ENCODE measurements at regions not wholly inside any gene's neighbourhood (a gene's known extent, or its start where the extent isn't known, plus 50 kb on each side); places are given as distances from the start of the nearest gene placed in this dataset.

DNA sequence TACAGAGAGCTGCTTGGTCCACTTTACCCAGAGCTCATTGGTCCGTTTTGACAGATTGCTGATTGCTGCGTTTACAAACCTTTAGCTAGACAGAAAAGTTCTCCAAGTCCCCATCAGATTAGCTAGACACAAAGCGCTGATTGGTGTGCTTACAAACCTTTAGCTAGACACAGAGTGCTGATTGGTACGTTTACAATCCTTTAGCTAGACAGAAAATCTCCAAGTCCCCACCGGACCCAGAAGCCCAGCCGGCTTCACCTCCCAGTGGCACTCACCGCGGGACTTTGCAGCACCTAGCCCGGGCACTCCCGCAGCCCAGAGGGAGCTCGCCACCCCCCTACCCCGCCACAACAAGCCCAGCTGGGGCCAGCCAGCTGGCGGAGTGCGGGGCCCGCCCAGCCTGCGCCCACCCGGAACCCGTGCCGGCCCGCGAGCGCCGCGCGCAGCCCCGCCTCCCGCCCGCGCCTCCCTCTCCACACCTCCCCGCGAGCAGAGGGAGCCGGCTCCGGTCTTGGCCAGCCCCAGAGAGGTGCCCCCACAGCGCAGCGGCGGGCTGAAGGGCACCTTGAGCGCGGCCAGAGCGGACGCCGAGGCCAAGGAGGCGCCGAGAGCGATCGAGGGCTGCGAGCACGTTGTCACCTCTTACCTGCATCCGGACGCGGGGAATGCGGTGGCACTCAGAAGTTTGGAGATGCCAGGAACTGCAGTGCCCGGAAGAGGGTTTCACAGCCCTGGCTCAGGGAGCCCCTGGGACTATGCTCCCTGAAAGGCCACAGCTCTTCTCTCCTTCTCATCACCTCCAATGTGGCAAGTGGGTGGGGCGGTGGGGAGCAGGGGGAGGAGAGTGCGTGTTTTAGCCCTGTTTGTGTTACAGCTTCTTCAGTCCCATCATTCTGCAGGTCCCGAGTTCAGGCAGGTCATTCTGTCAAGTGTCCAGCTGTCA, 1504.5 kb downstream of the CDH11 start:
- DNase-seq (ENCODE audit: low read depth): no peak

GRCh38 chr16:63614429-63614828, 1507.4 kb downstream of the CDH11 start:
- DNase-seq (ENCODE audit: low read depth): no peak

GRCh38 chr16:63613701-63614100, 1508.2 kb downstream of the CDH11 start:
- DNase-seq (ENCODE audit: low read depth): no peak

DNA sequence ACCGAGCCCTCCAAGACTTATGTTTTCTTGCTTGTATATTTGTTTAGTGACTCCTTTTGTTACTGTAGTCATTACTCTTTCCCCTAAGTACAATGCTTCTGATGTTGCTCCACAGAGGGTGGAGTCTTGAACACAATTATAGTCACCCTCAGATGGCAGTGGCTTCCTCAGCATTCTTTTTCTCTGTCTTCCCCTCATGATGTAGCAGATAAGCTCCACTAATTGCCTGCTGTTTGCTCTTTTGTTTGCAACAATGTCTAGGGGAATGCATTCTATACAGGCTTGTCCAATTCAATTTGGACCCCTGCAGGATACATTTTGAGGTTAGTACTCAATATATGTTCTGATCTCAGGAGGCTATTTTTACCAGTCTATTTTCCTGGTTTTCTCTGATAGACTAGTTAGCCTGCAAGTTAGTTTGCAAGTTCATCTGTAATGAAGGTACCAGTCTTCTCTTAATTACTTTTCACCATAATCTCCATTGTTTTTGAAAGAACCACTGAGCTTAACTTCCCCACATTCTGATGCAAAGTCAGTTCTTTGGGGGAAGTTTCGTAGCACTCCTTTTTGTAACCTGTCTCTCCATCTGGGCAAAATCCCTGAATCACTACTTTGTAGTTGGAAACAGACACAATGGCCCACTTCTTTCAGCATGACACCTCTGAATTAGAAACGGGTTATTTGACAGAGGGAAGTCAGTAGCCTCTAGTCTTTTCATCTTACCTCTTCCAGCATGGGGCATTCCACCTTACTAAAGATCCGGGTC, 1509.2 kb downstream of the CDH11 start:
- no peak for DNase-seq (ENCODE audit: low read depth)

DNA sequence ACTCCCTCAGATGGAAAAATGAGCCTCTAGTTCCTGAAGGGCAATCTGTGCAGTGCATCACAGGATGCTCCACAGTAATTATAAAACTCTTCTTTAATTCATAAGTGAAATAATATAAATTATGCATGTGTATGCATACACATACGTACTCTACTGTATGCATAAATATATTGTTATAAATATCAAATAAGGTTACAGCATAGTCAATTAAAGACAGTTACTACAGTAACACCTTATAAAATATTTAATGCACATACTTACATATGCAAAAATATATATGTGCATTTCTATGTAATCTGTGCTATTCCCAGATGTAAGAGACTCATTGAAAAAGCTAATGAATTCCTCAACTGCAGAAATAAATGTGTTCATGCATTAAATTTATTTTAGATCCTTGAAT, 1515.1 kb downstream of the CDH11 start:
- no peak for DNase-seq (ENCODE audit: low read depth)

GRCh38 chr16:63602206-63602927, 1519.5 kb downstream of the CDH11 start:
- DNase-seq (ENCODE audit: low read depth): no peak

DNA sequence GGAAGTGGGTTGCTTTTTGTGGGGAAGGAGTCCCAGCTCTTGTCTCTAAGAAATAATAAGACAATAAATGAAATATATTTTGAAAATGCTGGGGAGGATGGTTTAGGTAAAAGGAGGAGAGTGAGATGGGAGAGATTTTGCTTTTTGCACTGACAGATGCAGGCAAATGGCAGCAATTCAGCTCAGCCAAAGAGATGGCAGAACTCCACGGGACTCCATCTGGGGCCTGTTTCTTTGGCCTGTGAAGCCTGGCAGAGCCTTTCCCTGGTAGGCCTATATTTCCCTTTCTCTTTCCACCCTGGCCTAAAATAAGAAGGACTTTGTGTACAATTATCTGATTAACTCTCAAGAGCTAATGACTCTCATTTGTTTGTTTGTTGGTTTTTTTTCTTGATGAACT, 1525.1 kb downstream of the CDH11 start:
- DNase-seq (ENCODE audit: low read depth): no peak

- no peak for DNase-seq (ENCODE audit: low read depth)
Measured at GRCh38 chr16:63592852-63593251, 1529.0 kb downstream of the CDH11 start.

DNA sequence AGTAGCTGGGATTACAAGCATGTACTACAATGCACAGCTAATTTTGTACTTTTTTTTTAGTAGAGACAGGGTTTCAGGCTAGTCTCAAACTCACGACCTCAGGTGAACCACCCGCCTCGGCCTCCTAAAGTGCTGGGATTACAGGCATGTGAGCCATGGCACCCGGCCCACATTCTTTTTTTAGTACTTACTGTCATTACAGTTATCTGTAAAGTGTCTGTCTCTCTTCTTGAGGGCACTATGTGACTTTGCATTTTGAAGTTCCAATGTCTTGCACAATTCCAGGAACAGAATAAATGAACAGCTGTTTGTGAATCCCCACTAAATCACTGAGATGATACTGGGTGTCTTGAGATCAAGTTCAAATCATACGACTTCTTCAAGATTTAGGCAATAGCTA, 1540.3 kb downstream of the CDH11 start:
- no peak for DNase-seq (ENCODE audit: low read depth)

DNA sequence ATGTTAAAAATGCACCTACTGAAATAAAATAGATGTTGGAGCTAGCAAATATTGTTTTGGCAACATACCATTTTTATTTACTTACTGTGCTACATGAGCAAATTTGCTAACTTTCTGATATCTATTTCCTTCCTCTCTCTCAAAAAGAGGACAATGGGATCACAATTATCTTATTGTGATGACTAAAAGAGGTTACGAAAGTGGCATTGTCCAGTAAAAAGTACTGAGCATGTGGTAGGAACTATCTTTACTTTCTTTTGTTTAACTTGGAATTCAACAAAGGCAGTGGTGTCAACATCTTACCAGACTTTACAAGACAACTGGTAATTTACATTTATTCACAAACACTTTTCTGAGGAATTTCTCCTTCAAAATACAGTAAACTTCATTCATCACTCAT, 1542.6 kb upstream of the CDH8 start:
- no peak for DNase-seq (ENCODE audit: low read depth)

GRCh38 chr16:63577891-63578290, 1541.7 kb upstream of the CDH8 start:
- no peak for DNase-seq (ENCODE audit: low read depth)

DNA sequence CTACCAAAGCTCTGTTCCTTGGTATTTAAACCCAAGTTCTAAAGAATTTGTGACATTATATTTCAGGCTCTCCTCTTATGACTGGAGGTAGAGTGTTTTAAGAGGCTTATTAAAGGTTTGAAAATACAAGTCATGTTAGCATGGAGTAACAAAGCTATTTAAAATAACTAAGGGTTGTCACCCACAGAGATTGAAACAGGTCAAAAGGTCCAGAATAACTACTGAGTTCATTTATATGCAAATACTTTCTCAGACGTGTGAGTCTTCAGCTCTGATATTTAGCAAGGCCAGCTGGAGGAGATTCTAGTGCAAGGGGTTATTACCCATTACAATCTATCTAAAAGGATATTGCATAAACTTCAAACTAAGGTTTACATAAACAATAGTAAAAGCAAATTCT, 1538.8 kb upstream of the CDH8 start:
- no peak for DNase-seq (ENCODE audit: low read depth)

- DNase-seq (ENCODE audit: low read depth): no peak
Measured at GRCh38 chr16:63568164-63568563, 1531.9 kb upstream of the CDH8 start.

DNA sequence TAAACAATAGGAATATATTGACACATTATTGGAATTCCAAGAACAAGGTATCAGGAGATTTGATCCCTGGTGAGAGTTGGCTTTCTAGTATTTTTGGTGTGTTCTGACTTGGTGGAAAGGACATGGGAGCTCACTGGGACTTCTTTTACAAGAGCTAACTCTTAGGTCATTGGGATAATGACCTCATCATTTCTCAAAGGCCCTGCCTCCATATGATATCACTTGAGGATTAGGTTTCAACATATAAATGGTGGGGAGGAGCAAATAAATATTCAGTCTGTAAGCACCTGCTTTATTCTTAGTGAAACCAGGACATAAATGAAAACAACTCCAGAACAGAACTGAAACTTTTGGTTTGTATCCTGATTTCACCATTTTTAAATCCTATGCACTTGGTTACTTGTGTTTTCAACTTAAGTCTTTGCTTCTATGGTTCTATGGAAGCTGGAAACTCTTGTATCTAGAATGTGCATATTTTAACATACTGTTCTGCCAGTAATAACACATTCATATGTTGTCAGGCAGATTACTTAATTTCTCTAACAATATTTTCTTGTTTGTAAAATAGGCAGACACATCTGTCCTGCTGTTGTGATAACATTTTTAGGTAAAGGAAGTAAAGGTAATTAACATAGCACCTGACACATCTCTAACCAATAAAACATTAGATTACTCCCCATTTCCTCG, 1527.7 kb upstream of the CDH8 start:
- DNase-seq (ENCODE audit: low read depth): no peak

GRCh38 chr16:63553980-63554379, 1517.7 kb upstream of the CDH8 start:
- no peak for DNase-seq (ENCODE audit: low read depth)

- DNase-seq (ENCODE audit: low read depth): no peak
Measured at GRCh38 chr16:63539276-63539675, 1503.0 kb upstream of the CDH8 start.

DNA sequence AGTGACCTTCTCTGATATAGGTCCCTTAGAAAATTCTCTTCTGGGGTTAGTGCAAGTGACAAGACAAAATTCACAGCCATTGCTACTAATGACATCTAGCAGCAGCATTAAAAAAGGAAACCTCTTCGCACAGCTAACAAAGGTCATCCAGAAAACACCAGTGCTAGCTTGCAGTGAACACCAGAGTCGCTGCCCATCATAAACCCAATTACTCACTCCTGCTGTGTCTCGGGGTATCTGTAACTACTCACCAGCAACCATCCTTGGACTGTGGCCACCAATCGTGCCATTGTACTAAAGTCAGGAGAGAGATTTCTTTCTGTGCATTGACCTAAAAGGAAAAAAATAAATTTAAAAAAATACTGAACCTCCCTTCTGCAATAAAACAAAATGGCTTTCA, 1494.7 kb upstream of the CDH8 start:
- no peak for DNase-seq (ENCODE audit: low read depth)

DNA sequence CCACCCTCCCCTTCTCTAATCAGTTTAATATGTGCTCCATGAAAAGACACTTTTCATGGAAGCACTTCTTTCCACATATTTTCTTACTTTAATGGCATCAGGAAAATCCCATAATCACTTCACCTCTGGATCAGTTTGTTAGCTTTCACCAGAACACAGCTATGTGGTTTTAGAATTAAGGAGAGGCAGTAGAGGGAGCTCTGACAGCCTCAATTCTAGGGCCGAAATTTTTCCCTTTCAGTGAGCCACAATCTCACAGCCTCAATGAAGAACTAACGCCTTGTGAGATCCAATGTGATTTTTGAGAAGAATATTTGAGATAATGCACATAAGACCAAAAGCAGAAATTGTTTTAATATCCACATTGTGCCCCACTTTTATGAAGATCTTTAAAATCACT, 1494.0 kb upstream of the CDH8 start:
- DNase-seq (ENCODE audit: low read depth): no peak

- DNase-seq (ENCODE audit: low read depth): no peak
Measured at GRCh38 chr16:63527404-63527803, 1491.2 kb upstream of the CDH8 start.

DNA sequence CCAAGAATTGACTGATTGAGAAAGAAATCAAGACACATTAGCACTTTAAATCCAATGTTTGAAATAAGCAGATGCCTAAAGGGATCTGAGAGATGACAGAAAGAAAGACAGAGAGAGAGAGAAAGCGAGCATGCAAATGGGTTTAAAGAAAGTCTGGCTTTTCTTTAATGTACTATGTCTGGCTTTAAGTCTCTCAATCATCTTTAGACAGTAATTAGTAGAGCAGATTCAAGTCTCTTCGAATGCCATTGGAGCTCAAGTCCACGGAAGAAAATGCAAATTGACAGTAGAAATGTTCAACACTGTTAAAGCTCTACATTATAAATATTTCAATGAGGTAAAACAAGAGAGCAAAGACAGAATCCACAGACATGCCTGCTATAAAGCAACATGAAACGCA, 1480.2 kb upstream of the CDH8 start:
- DNase-seq (ENCODE audit: low read depth): no peak

DNA sequence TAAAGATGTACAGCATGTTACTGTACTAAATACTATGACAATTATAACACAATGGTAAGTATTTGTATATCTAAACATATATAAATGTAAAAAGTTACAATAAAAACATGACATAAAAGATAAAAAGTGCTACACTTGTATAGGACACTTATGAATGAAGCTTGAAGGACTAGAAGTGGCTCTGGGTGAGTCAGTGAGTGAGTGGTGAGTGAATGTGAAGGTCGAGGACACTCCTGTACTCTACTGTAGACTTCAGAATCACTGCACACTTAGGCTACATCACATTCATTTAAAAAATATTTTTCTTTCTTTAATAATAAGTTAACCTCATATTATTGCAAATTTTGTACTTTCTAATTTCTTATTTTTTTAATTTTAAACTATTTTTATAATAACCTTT, 1476.7 kb upstream of the CDH8 start:
- DNase-seq (ENCODE audit: low read depth): no peak

- DNase-seq (ENCODE audit: low read depth): no peak
Measured at GRCh38 chr16:63497408-63497807, 1461.2 kb upstream of the CDH8 start.

Data from amniotic epithelial cell (primary cell).